Suppressor macrophage treated with lipopolysaccharide for 1 hour (primary cell): ENCODE measurements at regions not wholly inside any gene's neighbourhood (a gene's known extent, or its start where the extent isn't known, plus 50 kb on each side); places are given as distances from the start of the nearest gene placed in this dataset.
"Not testable (repeated sequence)": the region's sequence is repeated elsewhere in the genome, so short reads cannot be mapped to it uniquely, and the experiment has no call there.

Experiments used
- DNase-seq, 3 donors: peaks; one replicate each; pipeline ENCODE4 v3.0.0-alpha.2; 2020 to 2022

GRCh38 chr18:59059140-59059539 lies 80.5 kb upstream of the SEC11C start:
- DNase-seq = no peak

GRCh38 chr18:59060551-59060950 lies 79.1 kb upstream of the SEC11C start:
- DNase-seq = no peak

- no peak for DNase-seq
Measured at GRCh38 chr18:59061914-59062642, 77.6 kb upstream of the SEC11C start.

GRCh38 chr18:59062643-59063006 lies 77.1 kb upstream of the SEC11C start:
- no peak for DNase-seq

GRCh38 chr18:59063300-59063906 lies 76.3 kb upstream of the SEC11C start:
- no peak for DNase-seq

- peak in 1 of 3 donors; percentile 22 for DNase-seq
Measured at GRCh38 chr18:59063912-59064311, 75.8 kb upstream of the SEC11C start.

GRCh38 chr18:59065684-59066083 lies 74.0 kb upstream of the SEC11C start:
- DNase-seq = no peak

- peak in 2 of 3 donors; percentile 9 to 15 for DNase-seq
Measured at GRCh38 chr18:59067873-59068272, 71.8 kb upstream of the SEC11C start.

GRCh38 chr18:59068276-59069071 lies 71.2 kb upstream of the SEC11C start:
- DNase-seq = no peak

GRCh38 chr18:59070181-59070912 lies 69.3 kb upstream of the SEC11C start:
- peak; percentile 82 to 92 (median 89) for DNase-seq

- peak in 1 of 3 donors; percentile 8 for DNase-seq
Measured at GRCh38 chr18:59072727-59073421, 66.8 kb upstream of the SEC11C start.

- no peak for DNase-seq
Measured at GRCh38 chr18:59075923-59076322, 63.8 kb upstream of the SEC11C start.

- DNase-seq = no peak
Measured at GRCh38 chr18:59079264-59079663, 60.4 kb upstream of the SEC11C start.

- DNase-seq = not testable (repeated sequence)
Measured at GRCh38 chr18:59079687-59080501, 59.8 kb upstream of the SEC11C start.

- no peak for DNase-seq
Measured at GRCh38 chr18:59083136-59083818, 56.4 kb upstream of the SEC11C start.

GRCh38 chr18:59085126-59085794 lies 54.4 kb upstream of the SEC11C start:
- no peak for DNase-seq

- no peak for DNase-seq
Measured at GRCh38 chr18:59085797-59086196, 53.9 kb upstream of the SEC11C start.

- DNase-seq = no peak
Measured at GRCh38 chr18:59086522-59086921, 53.2 kb upstream of the SEC11C start.

- DNase-seq = no peak
Measured at GRCh38 chr18:59087391-59087790, 52.3 kb upstream of the SEC11C start.
